ENCODE measurements at regions not wholly inside any gene's neighbourhood (a gene's known extent, or its start where the extent isn't known, plus 50 kb on each side); places are given as distances from the start of the nearest gene placed in this dataset.

GRCh38 chr14:46108228-46108627 is 543.4 kb downstream of the RPL10L start:
- TF ChIP-seq EZH2 (IDR thresholded peaks at IDR 0.05; ENCODE audit: insufficient read depth, poor library complexity, severe bottlenecking) = no peak
- no peak for TF ChIP-seq EZH2phosphoT487 (IDR thresholded peaks at IDR 0.05; ENCODE audit: insufficient read depth, low read depth)
